Stimulated activated effector memory CD8-positive, alpha-beta T cell treated with anti-CD3 and anti-CD28 coated beads, Interleukin-12 subunit alpha, Interleukin-12 subunit beta, amount 100 ng/mL, for 72 hours (primary cell): ENCODE measurements at regions not wholly inside any gene's neighbourhood (a gene's known extent, or its start where the extent isn't known, plus 50 kb on each side); places are given as distances from the start of the nearest gene placed in this dataset.
"Not testable (repeated sequence)": the region's sequence is repeated elsewhere in the genome, so short reads cannot be mapped to it uniquely, and the experiment has no call there.

ENCODE experiments used
- ATAC-seq: fragments of 150-1000 bp; cut with Tn5 transposase; 2 replicates; pipeline ENCODE4 v1.10.0; 2021
- DNase-seq, 2 donors: peaks; one replicate each; pipeline ENCODE4 v3.0.0; 2021 to 2022; ENCODE audit warnings: low spot score in 2 of 2
- H3K27ac Mint-ChIP-seq: one replicate; pipeline ENCODE4 v1.8.0; 2022; ENCODE audit warnings: mild to moderate bottlenecking, mixed read lengths
- H3K36me3 Mint-ChIP-seq: one replicate; pipeline ENCODE4 v1.8.0; 2022; ENCODE audit warnings: mild to moderate bottlenecking, mixed read lengths
- H3K4me1 Mint-ChIP-seq: one replicate; pipeline ENCODE4 v1.8.0; 2022; ENCODE audit warnings: mixed read lengths
- H3K4me3 Mint-ChIP-seq: one replicate; pipeline ENCODE4 v1.8.0; 2022; ENCODE audit warnings: mild to moderate bottlenecking, mixed read lengths
- H3K9me3 Mint-ChIP-seq: one replicate; pipeline ENCODE4 v1.8.0; 2022; ENCODE audit warnings: mixed read lengths

- no peak for ATAC-seq
Measured at GRCh38 chr6:16047435-16047990, 81.4 kb upstream of the MYLIP start.

DNA sequence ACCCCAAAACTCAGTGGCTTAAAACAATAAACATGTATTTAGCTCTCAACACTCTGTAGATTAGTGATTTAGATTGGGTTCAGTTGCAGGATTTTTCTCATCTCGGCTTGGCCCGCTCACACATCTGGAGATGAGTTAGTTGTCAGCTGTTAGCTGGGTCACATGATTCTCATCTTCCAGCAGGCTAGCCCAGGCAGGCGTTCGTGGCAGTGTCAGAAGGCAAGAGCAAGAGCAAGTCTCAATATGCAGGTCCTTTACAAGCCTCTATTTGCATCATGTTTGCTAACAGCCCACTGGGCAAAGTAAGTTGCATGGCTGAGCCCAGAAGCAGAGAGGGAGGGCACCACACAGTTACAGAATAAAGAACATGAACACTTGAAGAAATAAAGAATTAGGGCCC lies 83.6 kb upstream of the MYLIP start:
- Mint-ChIP-seq H3K9me3 (no peaks in the 10 kb centered on the region), H3K36me3 (no peaks in the 10 kb centered on the region), H3K4me1 (no peaks in the 10 kb centered on the region), H3K27ac (no peak overlapping the region), H3K4me3 (no peak overlapping the region)
- DNase-seq (no peak), ATAC-seq (no peak)

More at GRCh38 chr6:16047435-16047990, 81.4 kb upstream of the MYLIP start:
- Mint-ChIP-seq H3K9me3 (no peaks in the 10 kb centered on the region), H3K4me3 (no peak overlapping the region), H3K4me1 (no peaks in the 10 kb centered on the region), H3K36me3 (no peaks in the 10 kb centered on the region), H3K27ac (no peak overlapping the region)
- DNase-seq = no peak

DNA sequence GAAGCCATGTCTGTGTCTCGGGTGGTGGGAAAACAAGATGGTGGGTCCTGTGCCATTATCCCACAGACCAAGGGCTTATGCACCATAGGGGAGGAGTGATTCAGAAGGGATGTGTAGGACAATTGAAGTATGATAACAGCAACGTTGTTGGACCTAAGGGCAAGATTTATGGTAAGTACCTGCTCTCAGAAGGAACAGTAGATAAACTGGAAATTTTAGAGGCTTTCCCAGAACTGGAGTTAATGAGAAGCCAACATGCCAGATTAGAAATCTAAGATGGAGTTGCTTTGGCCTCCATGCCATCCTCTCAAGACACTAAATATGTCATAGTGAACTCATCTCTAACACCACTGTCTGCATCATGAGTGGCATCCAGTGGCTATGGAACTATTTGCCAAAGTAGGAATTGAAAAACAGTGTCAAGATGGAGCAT lies 84.7 kb upstream of the MYLIP start:
- Mint-ChIP-seq H3K27ac (no peak overlapping the region), H3K9me3 (no peaks in the 10 kb centered on the region), H3K4me3 (no peak overlapping the region), H3K4me1 (no peaks in the 10 kb centered on the region), H3K36me3 (no peaks in the 10 kb centered on the region)
- ATAC-seq (no peak), DNase-seq (no peak)

- Mint-ChIP-seq H3K27ac (no peak overlapping the region), H3K36me3 (no peaks in the 10 kb centered on the region), H3K4me1 (no peaks in the 10 kb centered on the region), H3K9me3 (no peaks in the 10 kb centered on the region), H3K4me3 (no peak overlapping the region)
- no peak for DNase-seq
- no peak for ATAC-seq
Measured at GRCh38 chr6:16043171-16044135, 85.4 kb upstream of the MYLIP start.

GRCh38 chr6:16042751-16043150 lies 86.1 kb upstream of the MYLIP start:
- DNase-seq (no peak), ATAC-seq (no peak)
- no peak overlapping the region for H3K27ac Mint-ChIP-seq
- H3K9me3 Mint-ChIP-seq = no peaks in the 10 kb centered on the region
- H3K4me3 Mint-ChIP-seq = no peak overlapping the region
- no peaks in the 10 kb centered on the region for H3K36me3 Mint-ChIP-seq
- H3K4me1 Mint-ChIP-seq = no peaks in the 10 kb centered on the region

GRCh38 chr6:16041327-16041726 lies 87.6 kb upstream of the MYLIP start:
- Mint-ChIP-seq H3K4me3 (no peak overlapping the region), H3K27ac (no peak overlapping the region), H3K9me3 (no peaks in the 10 kb centered on the region), H3K36me3 (no peaks in the 10 kb centered on the region), H3K4me1 (no peaks in the 10 kb centered on the region)
- DNase-seq (no peak), ATAC-seq (no peak)

- DNase-seq (no peak), ATAC-seq (no peak)
- H3K9me3 Mint-ChIP-seq = no peaks in the 10 kb centered on the region
- H3K27ac Mint-ChIP-seq = no peak overlapping the region
- no peaks in the 10 kb centered on the region for H3K36me3 Mint-ChIP-seq
- no peaks in the 10 kb centered on the region for H3K4me1 Mint-ChIP-seq
- H3K4me3 Mint-ChIP-seq = no peak overlapping the region
Measured at GRCh38 chr6:16040628-16040974, 88.3 kb upstream of the MYLIP start.

- DNase-seq, H3K9me3 Mint-ChIP-seq, H3K4me3 Mint-ChIP-seq, H3K27ac Mint-ChIP-seq, ATAC-seq, H3K4me1 Mint-ChIP-seq, H3K36me3 Mint-ChIP-seq: not testable (repeated sequence)
Measured at GRCh38 chr6:16039892-16040627, 88.8 kb upstream of the MYLIP start.

- H3K4me3 Mint-ChIP-seq = no peak overlapping the region
Measured at GRCh38 chr6:16038938-16039337, 89.9 kb upstream of the MYLIP start.

GRCh38 chr6:16035488-16036080 lies 93.3 kb upstream of the MYLIP start:
- no peaks in the 10 kb centered on the region for H3K4me1 Mint-ChIP-seq
- no peak overlapping the region for H3K4me3 Mint-ChIP-seq
- no peak overlapping the region for H3K27ac Mint-ChIP-seq
- ATAC-seq (no peak), DNase-seq (no peak)
- H3K9me3 Mint-ChIP-seq = no peaks in the 10 kb centered on the region
- H3K36me3 Mint-ChIP-seq = no peaks in the 10 kb centered on the region

More at GRCh38 chr6:16038938-16039337, 89.9 kb upstream of the MYLIP start:
- Mint-ChIP-seq H3K4me1 (no peaks in the 10 kb centered on the region), H3K36me3 (no peaks in the 10 kb centered on the region), H3K27ac (no peak overlapping the region), H3K9me3 (no peaks in the 10 kb centered on the region)
- no peak for DNase-seq
- no peak for ATAC-seq

DNA sequence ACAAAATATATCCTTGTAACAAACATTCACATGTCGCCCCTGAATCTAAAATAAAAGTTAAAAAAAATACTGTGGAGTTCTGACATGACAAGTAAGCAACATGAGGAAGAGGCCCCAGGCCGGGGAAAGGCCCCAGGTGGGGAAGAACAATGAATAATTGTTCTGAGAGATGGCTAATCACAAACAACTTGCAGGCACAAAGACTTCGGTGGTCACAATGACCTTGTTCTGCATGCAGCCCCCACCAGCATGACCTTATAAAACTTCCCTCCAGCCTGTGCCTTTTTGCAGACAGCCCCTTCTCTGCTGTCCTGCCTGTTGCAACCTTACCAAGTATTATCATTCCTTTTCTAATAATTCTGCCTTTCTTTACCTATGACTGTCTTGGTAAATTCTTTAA lies 95.7 kb upstream of the MYLIP start:
- Mint-ChIP-seq H3K27ac (no peak overlapping the region), H3K9me3 (no peaks in the 10 kb centered on the region)
- DNase-seq = no peak

DNA sequence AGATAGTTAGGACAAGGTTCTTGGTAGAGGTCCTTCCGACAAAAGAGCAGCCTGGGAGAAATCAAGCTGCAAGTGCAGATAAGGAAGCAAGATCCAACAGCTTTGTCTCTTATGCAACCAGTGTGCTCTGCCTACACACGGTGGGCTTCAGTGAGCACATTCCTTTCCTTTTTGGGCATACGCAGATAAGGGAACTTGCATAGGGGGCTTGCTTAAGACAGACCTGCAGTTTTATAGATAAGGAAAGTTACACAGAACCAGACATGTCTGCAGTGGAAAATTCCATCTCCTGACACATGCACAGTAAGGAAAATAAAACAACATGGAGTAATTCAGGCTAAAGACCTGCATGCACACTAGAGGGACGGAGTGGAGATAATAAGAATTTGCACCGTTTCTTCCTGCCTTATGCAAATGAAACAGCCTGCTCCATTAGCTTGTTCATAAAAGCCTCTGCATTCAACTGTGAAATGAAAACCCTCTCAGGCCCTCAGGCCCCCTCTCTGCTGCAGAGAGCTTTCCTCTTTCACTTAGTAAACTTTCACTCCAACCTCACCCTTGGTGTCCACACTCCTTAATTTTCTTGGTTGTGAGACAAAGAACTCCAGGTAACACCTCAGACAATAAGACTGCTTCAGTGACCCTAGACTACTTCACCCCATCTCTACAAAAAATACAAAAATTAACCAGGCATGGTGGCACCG lies 97.5 kb upstream of the MYLIP start:
- Mint-ChIP-seq H3K4me3 (no peak overlapping the region), H3K4me1 (no peaks in the 10 kb centered on the region), H3K36me3 (no peaks in the 10 kb centered on the region), H3K9me3 (no peaks in the 10 kb centered on the region), H3K27ac (no peak overlapping the region)
- DNase-seq (no peak), ATAC-seq (no peak)

More for the DNA sequence above, 95.7 kb upstream of the MYLIP start:
- no peaks in the 10 kb centered on the region for H3K36me3 Mint-ChIP-seq
- ATAC-seq = no peak
- no peak overlapping the region for H3K4me3 Mint-ChIP-seq
- H3K4me1 Mint-ChIP-seq = no peaks in the 10 kb centered on the region

DNA sequence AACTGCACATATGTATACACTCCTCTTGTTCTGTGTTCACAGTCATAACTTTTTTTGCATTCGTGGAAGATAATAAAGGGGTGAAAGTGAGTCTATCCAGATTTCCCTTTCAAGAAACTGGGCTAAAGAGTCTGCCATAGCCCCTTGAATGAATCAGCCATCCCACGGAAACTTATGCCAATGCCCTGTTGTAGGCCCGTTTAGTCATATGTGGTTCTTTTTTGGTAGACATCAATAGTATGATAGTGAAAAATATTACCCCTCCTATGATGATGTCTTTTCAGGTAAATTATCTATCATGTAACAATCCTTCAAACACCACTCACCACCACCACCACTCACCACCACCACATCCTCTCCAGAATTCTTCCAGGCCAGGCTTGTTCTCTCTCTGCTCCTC lies 99.9 kb upstream of the MYLIP start:
- H3K27ac Mint-ChIP-seq = no peak overlapping the region
- ATAC-seq = peak; percentile 55

DNA sequence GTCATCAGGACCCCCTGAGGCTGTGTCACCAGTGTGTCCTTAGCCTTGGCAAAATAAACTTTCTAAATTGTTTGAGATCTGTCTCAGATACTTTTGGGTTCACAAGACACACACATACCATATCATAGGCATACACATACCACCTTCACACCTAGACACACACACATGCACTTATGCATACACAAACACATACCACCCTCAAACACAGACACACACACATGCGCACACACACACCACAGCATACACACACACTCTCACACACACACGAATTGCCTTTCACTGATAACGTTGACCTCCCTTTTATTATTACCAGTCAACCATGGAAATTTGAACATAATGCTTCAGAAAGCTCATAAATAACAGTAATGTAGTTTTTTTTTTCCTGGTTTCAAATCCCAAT lies 108.6 kb upstream of the MYLIP start:
- Mint-ChIP-seq H3K36me3 (no peaks in the 10 kb centered on the region), H3K27ac (no peak overlapping the region), H3K4me1 (no peaks in the 10 kb centered on the region), H3K4me3 (no peak overlapping the region), H3K9me3 (no peaks in the 10 kb centered on the region)
- ATAC-seq (no peak), DNase-seq (no peak)

More for the DNA sequence above, 99.9 kb upstream of the MYLIP start:
- H3K4me3 Mint-ChIP-seq = no peak overlapping the region
- no peaks in the 10 kb centered on the region for H3K4me1 Mint-ChIP-seq
- H3K9me3 Mint-ChIP-seq = no peaks in the 10 kb centered on the region
- no peaks in the 10 kb centered on the region for H3K36me3 Mint-ChIP-seq
- DNase-seq = no peak

DNA sequence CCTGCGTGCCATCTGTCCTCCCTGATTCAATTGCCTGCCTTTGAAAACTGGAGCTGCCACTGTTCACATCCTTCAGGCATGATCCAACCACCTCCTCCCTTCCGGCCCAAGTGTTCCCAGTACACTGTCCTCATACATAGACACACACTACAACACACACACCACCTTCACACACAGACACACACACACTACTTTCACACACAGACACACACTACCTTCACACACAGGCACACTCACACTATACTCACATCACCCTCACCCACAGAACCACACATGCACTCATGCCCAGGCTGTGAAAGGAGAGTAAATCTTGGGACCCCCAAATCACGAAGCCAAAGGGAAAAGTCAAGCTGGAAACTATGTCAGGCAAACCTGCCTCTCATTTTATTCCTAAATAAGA lies 109.4 kb upstream of the MYLIP start:
- ATAC-seq (no peak), DNase-seq (no peak)
- Mint-ChIP-seq H3K4me1 (no peaks in the 10 kb centered on the region), H3K9me3 (no peaks in the 10 kb centered on the region), H3K4me3 (no peak overlapping the region), H3K36me3 (no peaks in the 10 kb centered on the region), H3K27ac (no peak overlapping the region)
